Type B pancreatic cell (in vitro differentiated cells): ENCODE measurements at regions not wholly inside any gene's neighbourhood (a gene's known extent, or its start where the extent isn't known, plus 50 kb on each side); places are given as distances from the start of the nearest gene placed in this dataset.

Experiments
- DNase-seq: peaks from one replicate; pipeline ENCODE4 v3.0.0; 2021; ENCODE audit warnings: mixed read lengths; ENCODE audit not compliant: unreplicated experiment; ENCODE audit errors: extremely low spot score
- H3K27ac Mint-ChIP-seq: 2 replicates; pipeline ENCODE4 v1.8.0; 2021; ENCODE audit warnings: mild to moderate bottlenecking, mixed read lengths
- H3K27me3 Mint-ChIP-seq: 2 replicates; pipeline ENCODE4 v1.8.0; 2021; ENCODE audit warnings: mixed read lengths
- H3K36me3 Mint-ChIP-seq: 2 replicates; pipeline ENCODE4 v1.8.0; 2021; ENCODE audit warnings: mixed read lengths
- H3K4me1 Mint-ChIP-seq: one replicate; pipeline ENCODE4 v1.8.0; 2021; ENCODE audit warnings: mixed read lengths; ENCODE audit not compliant: unreplicated experiment
- H3K4me3 Mint-ChIP-seq: 2 replicates; pipeline ENCODE4 v1.8.0; 2021; ENCODE audit warnings: mild to moderate bottlenecking, mixed read lengths
- H3K9me3 Mint-ChIP-seq: 2 replicates; pipeline ENCODE4 v1.8.0; 2021; ENCODE audit warnings: mixed read lengths
- TF ChIP-seq, protein P1 (sequence below): fragments of 200-600 bp; sonication (generic); conservative IDR thresholded peaks from 2 replicates; pipeline ENCODE4 v1.5.0; 2021; ENCODE audit warnings: antibody characterized with exemption, mild to moderate bottlenecking

DNA sequence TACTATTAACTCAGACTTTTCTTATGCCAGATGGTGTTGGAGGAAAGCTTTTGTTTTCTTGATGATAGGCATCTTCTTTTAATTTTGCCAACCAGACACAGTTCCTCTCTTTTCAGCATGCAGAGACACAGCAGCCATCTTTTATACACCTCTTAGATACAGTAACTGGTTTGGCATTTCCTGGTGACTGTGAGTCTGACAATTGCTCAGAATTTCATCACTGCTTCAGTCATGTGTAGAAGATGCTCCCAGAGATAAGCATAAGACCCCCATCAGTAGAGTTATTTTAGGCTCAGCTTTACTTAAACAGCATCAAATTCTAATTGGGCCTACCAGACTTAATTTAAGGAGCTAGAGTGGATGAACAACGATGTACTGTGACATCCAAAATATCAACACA is 779.0 kb downstream of the SQOR start:
- Mint-ChIP-seq H3K27me3 (no peaks in the 10 kb centered on the region), H3K27ac (no peak overlapping the region), H3K4me3 (no peak overlapping the region), H3K9me3 (no peaks in the 10 kb centered on the region), H3K36me3 (no peaks in the 10 kb centered on the region), H3K4me1 (no peaks in the 10 kb centered on the region)
- TF ChIP-seq, protein P1, sequence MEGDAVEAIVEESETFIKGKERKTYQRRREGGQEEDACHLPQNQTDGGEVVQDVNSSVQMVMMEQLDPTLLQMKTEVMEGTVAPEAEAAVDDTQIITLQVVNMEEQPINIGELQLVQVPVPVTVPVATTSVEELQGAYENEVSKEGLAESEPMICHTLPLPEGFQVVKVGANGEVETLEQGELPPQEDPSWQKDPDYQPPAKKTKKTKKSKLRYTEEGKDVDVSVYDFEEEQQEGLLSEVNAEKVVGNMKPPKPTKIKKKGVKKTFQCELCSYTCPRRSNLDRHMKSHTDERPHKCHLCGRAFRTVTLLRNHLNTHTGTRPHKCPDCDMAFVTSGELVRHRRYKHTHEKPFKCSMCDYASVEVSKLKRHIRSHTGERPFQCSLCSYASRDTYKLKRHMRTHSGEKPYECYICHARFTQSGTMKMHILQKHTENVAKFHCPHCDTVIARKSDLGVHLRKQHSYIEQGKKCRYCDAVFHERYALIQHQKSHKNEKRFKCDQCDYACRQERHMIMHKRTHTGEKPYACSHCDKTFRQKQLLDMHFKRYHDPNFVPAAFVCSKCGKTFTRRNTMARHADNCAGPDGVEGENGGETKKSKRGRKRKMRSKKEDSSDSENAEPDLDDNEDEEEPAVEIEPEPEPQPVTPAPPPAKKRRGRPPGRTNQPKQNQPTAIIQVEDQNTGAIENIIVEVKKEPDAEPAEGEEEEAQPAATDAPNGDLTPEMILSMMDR = no peak
- DNase-seq = no peak

DNA sequence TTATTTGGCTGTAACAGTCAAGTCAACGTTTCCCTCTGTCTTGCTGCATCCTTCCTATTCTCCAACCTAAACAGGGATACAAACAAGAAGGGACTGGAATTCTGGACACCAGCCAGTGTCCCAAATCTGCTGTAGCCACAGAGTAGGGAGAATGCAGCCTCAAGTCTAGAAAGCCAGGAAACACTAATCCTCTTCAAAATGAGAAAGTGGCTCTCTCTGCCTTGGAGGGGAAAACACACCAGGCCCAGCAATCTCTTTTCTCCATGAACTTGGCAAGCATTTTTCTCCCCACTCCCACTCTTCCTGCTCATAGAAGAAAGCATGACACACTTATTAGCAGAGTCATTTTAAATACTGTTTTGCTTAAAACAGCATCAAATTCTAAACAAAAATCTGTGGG is 781.7 kb downstream of the SQOR start:
- H3K27ac Mint-ChIP-seq = no peak overlapping the region
- H3K36me3 Mint-ChIP-seq = no peaks in the 10 kb centered on the region
- no peaks in the 10 kb centered on the region for H3K27me3 Mint-ChIP-seq
- H3K4me1 Mint-ChIP-seq = no peaks in the 10 kb centered on the region
- TF ChIP-seq, protein P1 = no peak
- H3K9me3 Mint-ChIP-seq = no peaks in the 10 kb centered on the region
- no peak for DNase-seq
- no peak overlapping the region for H3K4me3 Mint-ChIP-seq

DNA sequence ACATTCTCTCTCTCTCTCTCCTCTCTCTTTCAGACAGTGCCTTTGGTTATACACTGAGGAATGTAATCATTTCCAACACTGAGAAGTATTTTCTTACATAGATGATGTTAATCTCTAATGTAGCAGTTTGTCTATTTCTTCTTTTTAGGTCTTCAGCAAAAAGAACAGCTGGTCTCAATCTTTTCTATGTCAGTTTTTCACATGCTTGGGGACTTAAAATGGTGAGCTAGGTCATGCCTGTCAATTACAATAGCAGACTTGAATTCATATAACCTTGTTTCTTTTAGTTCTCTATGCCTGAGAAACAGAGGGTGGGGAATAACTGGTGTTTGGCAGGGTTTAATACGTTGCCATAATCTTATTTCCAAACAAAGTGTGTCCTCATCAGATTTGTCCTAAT is 786.2 kb downstream of the SQOR start:
- TF ChIP-seq, protein P1 = no peak
- H3K4me3 Mint-ChIP-seq = no peak overlapping the region
- H3K4me1 Mint-ChIP-seq = no peaks in the 10 kb centered on the region
- no peaks in the 10 kb centered on the region for H3K36me3 Mint-ChIP-seq
- no peak for DNase-seq
- H3K9me3 Mint-ChIP-seq = no peaks in the 10 kb centered on the region
- H3K27ac Mint-ChIP-seq = no peak overlapping the region
- no peaks in the 10 kb centered on the region for H3K27me3 Mint-ChIP-seq

DNA sequence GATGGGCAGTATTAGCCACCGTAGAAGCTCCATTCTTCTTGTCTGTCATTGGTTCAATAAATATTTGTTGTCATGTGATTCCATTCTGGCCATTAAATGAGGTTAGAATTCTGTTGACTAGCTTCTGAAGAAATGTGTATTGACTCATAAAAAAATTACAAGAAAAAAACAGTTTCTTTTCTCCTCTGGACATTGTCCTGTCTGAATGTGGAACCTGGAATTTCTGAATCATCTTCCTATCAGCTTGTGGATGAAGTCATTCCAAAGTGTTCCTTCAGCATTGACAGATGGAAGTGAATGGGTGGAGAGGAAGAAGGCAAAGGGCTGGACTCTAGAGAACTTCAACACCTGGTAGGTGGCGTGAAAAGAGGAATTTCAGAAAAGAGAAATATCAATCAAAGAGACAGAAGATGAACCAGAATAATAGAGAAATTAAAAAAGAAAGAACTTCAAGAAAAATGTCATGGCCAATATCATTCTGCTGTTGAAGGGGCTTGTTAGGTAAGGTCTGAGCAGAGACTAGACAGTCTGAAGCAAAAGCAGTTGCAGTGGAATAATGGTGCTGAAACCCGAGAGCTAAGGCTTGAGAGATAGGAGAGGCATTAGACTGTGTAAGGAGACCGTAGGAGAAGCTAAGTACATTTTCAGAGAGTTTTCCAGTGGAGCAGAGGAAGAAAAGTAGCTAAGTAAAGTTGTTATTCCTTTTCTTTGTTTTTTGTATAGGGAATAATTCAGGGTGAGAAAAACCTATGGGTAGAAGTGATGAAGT is 806.6 kb downstream of the SQOR start:
- no peaks in the 10 kb centered on the region for H3K27me3 Mint-ChIP-seq
- H3K36me3 Mint-ChIP-seq = no peaks in the 10 kb centered on the region
- no peaks in the 10 kb centered on the region for H3K9me3 Mint-ChIP-seq
- no peak for DNase-seq
- H3K4me1 Mint-ChIP-seq = peaks cover 7% of the 10 kb centered on the region
- H3K4me3 Mint-ChIP-seq = no peak overlapping the region
- TF ChIP-seq, protein P1 = no peak
- H3K27ac Mint-ChIP-seq = no peak overlapping the region

DNA sequence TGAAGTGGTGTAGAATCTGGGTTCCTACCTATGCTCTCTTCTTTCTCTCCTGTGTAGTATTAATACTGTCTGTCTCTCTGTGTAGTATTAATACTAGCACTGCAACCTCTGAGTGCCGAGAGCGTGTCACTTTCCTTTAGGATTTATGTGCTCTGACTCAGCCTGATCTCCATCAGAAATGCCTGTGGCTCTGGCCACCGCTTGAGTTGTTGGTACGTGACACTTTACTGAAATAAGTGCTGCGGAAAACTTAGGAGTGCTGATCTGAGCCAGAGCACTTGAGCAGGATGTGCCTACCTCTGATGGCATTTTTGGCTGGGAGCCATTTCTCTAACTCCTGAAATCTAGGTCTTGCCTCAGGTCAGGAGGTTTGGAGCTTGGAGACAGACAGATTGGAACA is 807.4 kb downstream of the SQOR start:
- no peak for DNase-seq
- H3K36me3 Mint-ChIP-seq = no peaks in the 10 kb centered on the region
- no peaks in the 10 kb centered on the region for H3K27me3 Mint-ChIP-seq
- H3K9me3 Mint-ChIP-seq = no peaks in the 10 kb centered on the region
- no peak overlapping the region for H3K27ac Mint-ChIP-seq
- TF ChIP-seq, protein P1 = no peak
- no peak overlapping the region for H3K4me3 Mint-ChIP-seq
- H3K4me1 Mint-ChIP-seq = peaks cover 7% of the 10 kb centered on the region
